Bronchial epithelial cell (primary cell): ENCODE measurements at regions not wholly inside any gene's neighbourhood (a gene's known extent, or its start where the extent isn't known, plus 50 kb on each side); places are given as distances from the start of the nearest gene placed in this dataset.

Source experiments
- DNase-seq: peaks from one replicate; pipeline ENCODE4 v3.0.0-alpha.2; 2010; ENCODE audit warnings: low read depth
- FAIRE-seq: peaks from 2 replicates; lab custom pipeline; 2011; peaks lifted over from hg19 to GRCh38; lab: Jason Lieb, UNC
- H3K27me3 ChIP-seq: 2 replicates; pipeline ENCODE4 v1.5.1; 2011; ENCODE audit warnings: low read length; ENCODE audit not compliant: control insufficient read depth, insufficient read depth
- H3K36me3 ChIP-seq: 2 replicates; pipeline ENCODE4 v1.5.1; 2011; ENCODE audit warnings: low read length; ENCODE audit not compliant: control insufficient read depth, insufficient read depth
- H3K4me3 ChIP-seq: 2 replicates; pipeline ENCODE4 v1.5.1; 2011; ENCODE audit warnings: mild to moderate bottlenecking, low read depth, low read length, control low read depth
- TF ChIP-seq, protein P1 (sequence below): IDR thresholded peaks from 2 replicates; pipeline ENCODE4 v1.5.1; 2011; ENCODE audit warnings: mild to moderate bottlenecking, moderate library complexity, low read length, control low read depth, inconsistent platforms; ENCODE audit not compliant: insufficient read depth, severe bottlenecking

- no peaks in the 10 kb centered on the region for H3K36me3 ChIP-seq
- no peak overlapping the region for H3K4me3 ChIP-seq
- DNase-seq, result no peak
- no peaks in the 10 kb centered on the region for H3K27me3 ChIP-seq
- FAIRE-seq, result peak; percentile 43
- TF ChIP-seq, protein P1, sequence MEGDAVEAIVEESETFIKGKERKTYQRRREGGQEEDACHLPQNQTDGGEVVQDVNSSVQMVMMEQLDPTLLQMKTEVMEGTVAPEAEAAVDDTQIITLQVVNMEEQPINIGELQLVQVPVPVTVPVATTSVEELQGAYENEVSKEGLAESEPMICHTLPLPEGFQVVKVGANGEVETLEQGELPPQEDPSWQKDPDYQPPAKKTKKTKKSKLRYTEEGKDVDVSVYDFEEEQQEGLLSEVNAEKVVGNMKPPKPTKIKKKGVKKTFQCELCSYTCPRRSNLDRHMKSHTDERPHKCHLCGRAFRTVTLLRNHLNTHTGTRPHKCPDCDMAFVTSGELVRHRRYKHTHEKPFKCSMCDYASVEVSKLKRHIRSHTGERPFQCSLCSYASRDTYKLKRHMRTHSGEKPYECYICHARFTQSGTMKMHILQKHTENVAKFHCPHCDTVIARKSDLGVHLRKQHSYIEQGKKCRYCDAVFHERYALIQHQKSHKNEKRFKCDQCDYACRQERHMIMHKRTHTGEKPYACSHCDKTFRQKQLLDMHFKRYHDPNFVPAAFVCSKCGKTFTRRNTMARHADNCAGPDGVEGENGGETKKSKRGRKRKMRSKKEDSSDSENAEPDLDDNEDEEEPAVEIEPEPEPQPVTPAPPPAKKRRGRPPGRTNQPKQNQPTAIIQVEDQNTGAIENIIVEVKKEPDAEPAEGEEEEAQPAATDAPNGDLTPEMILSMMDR, result no peak
These were observed 535.8 kb downstream of the MIAT start for GRCh38 chr22:27193215-27193614.

DNA sequence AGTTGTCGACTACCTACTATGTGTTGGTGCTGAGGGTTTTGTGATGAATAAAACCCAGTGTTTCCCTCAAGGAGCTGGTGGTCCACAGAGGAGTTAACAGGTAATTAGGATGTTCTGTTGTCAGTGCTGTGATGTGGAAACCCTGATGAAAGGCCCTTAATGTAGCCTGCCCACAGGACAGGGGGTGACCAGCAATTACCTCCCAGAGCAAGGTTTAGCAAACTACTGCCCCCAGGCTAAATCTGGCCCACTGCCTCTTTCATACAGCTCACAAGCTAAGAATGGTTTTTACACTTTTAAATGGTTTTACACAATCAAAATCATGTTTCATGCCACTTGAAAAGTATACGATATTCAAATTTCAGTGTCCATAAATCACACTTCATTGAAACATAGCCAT is 536.2 kb downstream of the MIAT start:
- FAIRE-seq (no peak), DNase-seq (no peak)
- H3K27me3 ChIP-seq, result no peaks in the 10 kb centered on the region
- TF ChIP-seq, protein P1, result no peak
- no peak overlapping the region for H3K4me3 ChIP-seq
- no peaks in the 10 kb centered on the region for H3K36me3 ChIP-seq

- peak; percentile 86 for FAIRE-seq
- DNase-seq, result no peak
- Histone ChIP-seq H3K36me3 (no peaks in the 10 kb centered on the region), H3K4me3 (no peak overlapping the region), H3K27me3 (no peaks in the 10 kb centered on the region)
- TF ChIP-seq, protein P1, result no peak
These were observed 536.8 kb downstream of the MIAT start for GRCh38 chr22:27194096-27194748.

- TF ChIP-seq, protein P1, result no peak
- FAIRE-seq (no peak), DNase-seq (no peak)
- H3K4me3 ChIP-seq, result no peak overlapping the region
- no peaks in the 10 kb centered on the region for H3K27me3 ChIP-seq
- no peaks in the 10 kb centered on the region for H3K36me3 ChIP-seq
These were observed 537.7 kb downstream of the MIAT start for GRCh38 chr22:27195094-27195493.

- Histone ChIP-seq H3K36me3 (no peaks in the 10 kb centered on the region), H3K27me3 (no peaks in the 10 kb centered on the region), H3K4me3 (no peak overlapping the region)
- TF ChIP-seq, protein P1, result no peak
- DNase-seq (no peak), FAIRE-seq (no peak)
These were observed 538.1 kb downstream of the MIAT start for GRCh38 chr22:27195494-27195893.

- Histone ChIP-seq H3K27me3 (no peaks in the 10 kb centered on the region), H3K4me3 (no peak overlapping the region), H3K36me3 (no peaks in the 10 kb centered on the region)
- FAIRE-seq (peak; percentile 50), DNase-seq (no peak)
- TF ChIP-seq, protein P1, result no peak
These were observed 539.2 kb downstream of the MIAT start for GRCh38 chr22:27196606-27197005.
